ENCODE measurements at regions not wholly inside any gene's neighbourhood (a gene's known extent, or its start where the extent isn't known, plus 50 kb on each side); places are given as distances from the start of the nearest gene placed in this dataset.

GRCh38 chr6:103404799-103405198 is 1454.9 kb downstream of the HACE1 start:
- Histone ChIP-seq H3K27ac (ENCODE audit: low read depth in 1 of 2, low read length in 2 of 2) (no peak overlapping the region), H3K27me3 (ENCODE audit: control insufficient read depth in 4 of 4, insufficient read depth in 4 of 4, low read length in 3 of 4) (no peaks in the 10 kb centered on the region), H3K4me1 (ENCODE audit: control insufficient read depth in 4 of 4, insufficient read depth in 4 of 4, low read length in 3 of 4) (no peaks in the 10 kb centered on the region)

GRCh38 chr6:103396768-103397167 is 1463.0 kb downstream of the HACE1 start:
- Histone ChIP-seq H3K4me3 (ENCODE audit: low read depth in 1 of 3, low read length in 3 of 3) (no peak overlapping the region), H3K9me3 (ENCODE audit: control insufficient read depth in 4 of 4, low read length in 3 of 4) (no peaks in the 10 kb centered on the region), H3K27ac (ENCODE audit: low read depth in 1 of 2, low read length in 2 of 2) (no peak overlapping the region), H3K36me3 (ENCODE audit: control insufficient read depth in 4 of 4, insufficient read depth in 3 of 4, low read depth in 1 of 4, low read length in 3 of 4) (no peaks in the 10 kb centered on the region), H3K27me3 (ENCODE audit: control insufficient read depth in 4 of 4, insufficient read depth in 4 of 4, low read length in 3 of 4) (no peaks in the 10 kb centered on the region), H3K9ac (ENCODE audit: low read depth in 1 of 2, low read length in 2 of 2) (no peak overlapping the region), H3K4me1 (ENCODE audit: control insufficient read depth in 4 of 4, insufficient read depth in 4 of 4, low read length in 3 of 4) (no peaks in the 10 kb centered on the region)
- no peak for DNase-seq (ENCODE audit: low spot score)
- WGBS: 95% methylated on average over 2 of the region's 2 CpGs
- TF ChIP-seq FOXA2 (IDR thresholded peaks at IDR 0.05) (no peak), ATF3 (IDR thresholded peaks at IDR 0.05) (no peak), GABPA (IDR thresholded peaks at IDR 0.05 in 1 of 2, conservative IDR thresholded peaks at IDR 0.05 in 1 of 2) (no peak), YY1 (IDR thresholded peaks at IDR 0.05) (no peak), SP1 (IDR thresholded peaks at IDR 0.05) (no peak), NR2F2 (IDR thresholded peaks at IDR 0.05) (no peak), FOXA1 (IDR thresholded peaks at IDR 0.05) (no peak), HNF4G (IDR thresholded peaks at IDR 0.05) (no peak), ZBTB33 (IDR thresholded peaks at IDR 0.05) (no peak), JUND (IDR thresholded peaks at IDR 0.05) (no peak), RAD21 (IDR thresholded peaks at IDR 0.05) (no peak), EGR1 (IDR thresholded peaks at IDR 0.05; ENCODE audit: low read depth in 2 of 2) (no peak), TAF1 (conservative IDR thresholded peaks at IDR 0.05) (no peak)
- TF ChIP-seq, protein P1, sequence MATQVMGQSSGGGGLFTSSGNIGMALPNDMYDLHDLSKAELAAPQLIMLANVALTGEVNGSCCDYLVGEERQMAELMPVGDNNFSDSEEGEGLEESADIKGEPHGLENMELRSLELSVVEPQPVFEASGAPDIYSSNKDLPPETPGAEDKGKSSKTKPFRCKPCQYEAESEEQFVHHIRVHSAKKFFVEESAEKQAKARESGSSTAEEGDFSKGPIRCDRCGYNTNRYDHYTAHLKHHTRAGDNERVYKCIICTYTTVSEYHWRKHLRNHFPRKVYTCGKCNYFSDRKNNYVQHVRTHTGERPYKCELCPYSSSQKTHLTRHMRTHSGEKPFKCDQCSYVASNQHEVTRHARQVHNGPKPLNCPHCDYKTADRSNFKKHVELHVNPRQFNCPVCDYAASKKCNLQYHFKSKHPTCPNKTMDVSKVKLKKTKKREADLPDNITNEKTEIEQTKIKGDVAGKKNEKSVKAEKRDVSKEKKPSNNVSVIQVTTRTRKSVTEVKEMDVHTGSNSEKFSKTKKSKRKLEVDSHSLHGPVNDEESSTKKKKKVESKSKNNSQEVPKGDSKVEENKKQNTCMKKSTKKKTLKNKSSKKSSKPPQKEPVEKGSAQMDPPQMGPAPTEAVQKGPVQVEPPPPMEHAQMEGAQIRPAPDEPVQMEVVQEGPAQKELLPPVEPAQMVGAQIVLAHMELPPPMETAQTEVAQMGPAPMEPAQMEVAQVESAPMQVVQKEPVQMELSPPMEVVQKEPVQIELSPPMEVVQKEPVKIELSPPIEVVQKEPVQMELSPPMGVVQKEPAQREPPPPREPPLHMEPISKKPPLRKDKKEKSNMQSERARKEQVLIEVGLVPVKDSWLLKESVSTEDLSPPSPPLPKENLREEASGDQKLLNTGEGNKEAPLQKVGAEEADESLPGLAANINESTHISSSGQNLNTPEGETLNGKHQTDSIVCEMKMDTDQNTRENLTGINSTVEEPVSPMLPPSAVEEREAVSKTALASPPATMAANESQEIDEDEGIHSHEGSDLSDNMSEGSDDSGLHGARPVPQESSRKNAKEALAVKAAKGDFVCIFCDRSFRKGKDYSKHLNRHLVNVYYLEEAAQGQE (IDR thresholded peaks at IDR 0.05): no peak
- TF ChIP-seq, protein P2, sequence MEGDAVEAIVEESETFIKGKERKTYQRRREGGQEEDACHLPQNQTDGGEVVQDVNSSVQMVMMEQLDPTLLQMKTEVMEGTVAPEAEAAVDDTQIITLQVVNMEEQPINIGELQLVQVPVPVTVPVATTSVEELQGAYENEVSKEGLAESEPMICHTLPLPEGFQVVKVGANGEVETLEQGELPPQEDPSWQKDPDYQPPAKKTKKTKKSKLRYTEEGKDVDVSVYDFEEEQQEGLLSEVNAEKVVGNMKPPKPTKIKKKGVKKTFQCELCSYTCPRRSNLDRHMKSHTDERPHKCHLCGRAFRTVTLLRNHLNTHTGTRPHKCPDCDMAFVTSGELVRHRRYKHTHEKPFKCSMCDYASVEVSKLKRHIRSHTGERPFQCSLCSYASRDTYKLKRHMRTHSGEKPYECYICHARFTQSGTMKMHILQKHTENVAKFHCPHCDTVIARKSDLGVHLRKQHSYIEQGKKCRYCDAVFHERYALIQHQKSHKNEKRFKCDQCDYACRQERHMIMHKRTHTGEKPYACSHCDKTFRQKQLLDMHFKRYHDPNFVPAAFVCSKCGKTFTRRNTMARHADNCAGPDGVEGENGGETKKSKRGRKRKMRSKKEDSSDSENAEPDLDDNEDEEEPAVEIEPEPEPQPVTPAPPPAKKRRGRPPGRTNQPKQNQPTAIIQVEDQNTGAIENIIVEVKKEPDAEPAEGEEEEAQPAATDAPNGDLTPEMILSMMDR (IDR thresholded peaks at IDR 0.05; ENCODE audit: low read depth, low read length, missing input control): no peak

More at GRCh38 chr6:103404799-103405198, 1454.9 kb downstream of the HACE1 start:
- no peak for TF ChIP-seq JUND (IDR thresholded peaks at IDR 0.05)
- TF ChIP-seq HNF4A (conservative IDR thresholded peaks at IDR 0.05): no peak
- TF ChIP-seq FOXA2 (IDR thresholded peaks at IDR 0.05): no peak
- no peak for TF ChIP-seq ZBTB33 (IDR thresholded peaks at IDR 0.05)
- no peak for TF ChIP-seq GABPA (IDR thresholded peaks at IDR 0.05 in 1 of 2, conservative IDR thresholded peaks at IDR 0.05 in 1 of 2)
- TF ChIP-seq, protein P2 (IDR thresholded peaks at IDR 0.05; ENCODE audit: low read depth, low read length, missing input control): no peak
- TF ChIP-seq HNF4G (IDR thresholded peaks at IDR 0.05): no peak
- TF ChIP-seq SP1 (IDR thresholded peaks at IDR 0.05): no peak
- TF ChIP-seq YY1 (IDR thresholded peaks at IDR 0.05): no peak
- no peak for TF ChIP-seq RXRA (IDR thresholded peaks at IDR 0.05)
- WGBS: 92% methylated on average over 8 of the region's 8 CpGs
- no peaks in the 10 kb centered on the region for H3K36me3 ChIP-seq (ENCODE audit: control insufficient read depth in 4 of 4, insufficient read depth in 3 of 4, low read depth in 1 of 4, low read length in 3 of 4)
- no peak overlapping the region for H3K4me3 ChIP-seq (ENCODE audit: low read depth in 1 of 3, low read length in 3 of 3)
- no peak for DNase-seq (ENCODE audit: low spot score)
- no peak overlapping the region for H3K9ac ChIP-seq (ENCODE audit: low read depth in 1 of 2, low read length in 2 of 2)
- no peaks in the 10 kb centered on the region for H3K9me3 ChIP-seq (ENCODE audit: control insufficient read depth in 4 of 4, low read length in 3 of 4)

Measured in liver (tissue), 8 donors.